Jurkat, Clone E6-1 (cell line): ENCODE measurements at regions not wholly inside any gene's neighbourhood (a gene's known extent, or its start where the extent isn't known, plus 50 kb on each side); places are given as distances from the start of the nearest gene placed in this dataset.
"Not testable (repeated sequence)": the region's sequence is repeated elsewhere in the genome, so short reads cannot be mapped to it uniquely, and the experiment has no call there.

ENCODE experiments used
- DNase-seq: peaks from one replicate; pipeline ENCODE4 v3.0.0-alpha.2; 2011; ENCODE audit warnings: low read depth, low spot score
- H3K4me3 ChIP-seq: 2 replicates; pipeline ENCODE4 v1.5.1; 2011; ENCODE audit warnings: mild to moderate bottlenecking, low read length, control low read depth, moderate library complexity

GRCh38 chrX:78822157-78822690 lies 74.7 kb downstream of the LPAR4 start:
- DNase-seq: no peak
- H3K4me3 ChIP-seq: no peak overlapping the region

- H3K4me3 ChIP-seq: no peak overlapping the region
- no peak for DNase-seq
Measured at GRCh38 chrX:78831523-78831922, 84.0 kb downstream of the LPAR4 start.

GRCh38 chrX:78838709-78839108 lies 91.2 kb downstream of the LPAR4 start:
- DNase-seq: no peak
- no peak overlapping the region for H3K4me3 ChIP-seq

GRCh38 chrX:78839711-78840110 lies 92.2 kb downstream of the LPAR4 start:
- no peak overlapping the region for H3K4me3 ChIP-seq
- DNase-seq: no peak

GRCh38 chrX:78844218-78844617 lies 96.7 kb downstream of the LPAR4 start:
- H3K4me3 ChIP-seq, DNase-seq: not testable (repeated sequence)

- not testable (repeated sequence) for H3K4me3 ChIP-seq, DNase-seq
Measured at GRCh38 chrX:78881248-78881647, 63.9 kb upstream of the P2RY10 start.

- peak; percentile 34 for DNase-seq
- H3K4me3 ChIP-seq: no peak overlapping the region
Measured at GRCh38 chrX:78886550-78886949, 58.6 kb upstream of the P2RY10 start.
